ENCODE measurements at regions not wholly inside any gene's neighbourhood (a gene's known extent, or its start where the extent isn't known, plus 50 kb on each side); places are given as distances from the start of the nearest gene placed in this dataset.

DNA sequence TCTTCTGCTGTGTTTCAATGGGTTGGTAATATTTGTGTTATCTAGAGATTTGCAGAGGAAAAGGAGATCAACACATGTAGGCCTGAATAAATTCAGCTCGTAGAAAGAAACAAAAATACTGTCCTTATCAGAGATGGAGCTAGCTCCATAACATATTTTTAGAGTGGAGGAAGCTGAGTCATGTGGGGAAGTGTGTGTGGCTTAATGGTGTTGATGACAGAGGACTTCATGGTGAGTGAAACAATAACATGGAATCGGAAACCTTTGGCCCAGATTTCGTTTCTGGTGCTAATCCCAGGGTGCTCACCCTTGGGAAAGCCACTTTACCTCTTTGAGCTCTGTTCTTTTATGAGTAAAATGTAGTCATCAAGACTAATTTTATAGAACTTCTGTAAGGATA lies 825.0 kb downstream of the TLR4 start:
- DNase-seq = no peak

DNA sequence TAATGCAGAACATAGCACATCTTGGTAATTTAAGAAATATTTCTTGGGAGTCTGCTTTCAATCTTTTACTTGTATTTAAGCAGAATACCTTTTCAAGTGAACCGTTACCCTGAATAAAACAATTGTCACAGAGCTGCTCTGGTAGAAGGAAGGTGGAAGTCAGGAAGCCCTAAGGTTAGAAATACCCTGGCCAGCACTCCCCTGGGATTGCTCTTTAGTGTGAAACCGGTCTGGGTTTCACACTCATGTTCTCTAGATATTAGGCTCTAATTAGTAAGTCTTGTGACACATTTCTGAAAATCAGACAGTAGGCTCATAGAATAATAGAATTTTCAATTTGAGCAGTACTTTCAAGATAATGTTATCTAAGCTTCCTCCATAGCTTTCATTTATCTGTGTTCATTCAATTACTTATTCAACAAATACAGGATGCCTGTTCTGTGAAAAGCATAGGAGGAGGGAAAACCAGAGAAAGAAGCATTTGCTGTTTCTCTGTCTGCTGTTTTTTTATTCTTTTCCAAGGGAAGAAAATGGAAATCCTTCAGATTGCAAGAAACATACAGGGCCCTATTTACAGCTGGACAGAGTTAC lies 825.5 kb downstream of the TLR4 start:
- no peak for DNase-seq

DNA sequence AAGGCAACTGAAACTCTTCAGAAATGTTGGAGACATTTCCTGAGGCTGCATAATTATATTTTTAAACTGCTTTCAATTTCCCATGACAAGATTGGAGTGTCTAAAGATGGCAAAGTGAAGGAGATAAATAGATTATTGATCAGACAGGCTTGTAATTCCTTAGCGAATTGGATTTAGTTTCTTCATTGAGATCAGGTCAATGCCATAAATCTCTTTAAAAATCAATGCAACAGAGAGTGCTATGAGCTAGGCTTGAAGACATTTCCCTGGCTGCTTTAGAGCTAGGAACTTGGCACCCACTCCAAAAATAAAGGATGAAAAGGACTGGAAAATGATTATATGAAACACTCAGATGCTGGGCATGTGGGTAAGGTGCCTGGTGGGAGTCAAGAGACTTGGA lies 828.4 kb downstream of the TLR4 start:
- no peak for DNase-seq

DNA sequence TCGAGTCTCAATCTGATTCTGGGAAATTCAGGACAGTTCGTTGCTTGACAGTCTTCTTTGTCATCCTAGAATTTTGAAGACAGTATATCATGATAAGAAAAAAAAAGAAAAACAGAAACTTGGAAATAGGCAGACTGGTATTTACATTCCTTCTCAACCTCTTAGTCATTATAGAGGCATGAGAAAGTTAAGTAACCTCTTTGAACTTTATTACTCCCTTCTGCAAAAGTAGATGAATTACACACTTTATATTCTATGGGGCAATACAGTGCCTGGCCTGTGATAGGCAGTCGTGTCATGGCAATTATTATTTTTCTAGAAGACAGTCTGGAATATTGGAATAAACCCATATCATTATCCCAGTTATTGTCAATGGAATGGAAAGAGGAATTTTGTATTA lies 828.9 kb downstream of the TLR4 start:
- no peak for DNase-seq

DNA sequence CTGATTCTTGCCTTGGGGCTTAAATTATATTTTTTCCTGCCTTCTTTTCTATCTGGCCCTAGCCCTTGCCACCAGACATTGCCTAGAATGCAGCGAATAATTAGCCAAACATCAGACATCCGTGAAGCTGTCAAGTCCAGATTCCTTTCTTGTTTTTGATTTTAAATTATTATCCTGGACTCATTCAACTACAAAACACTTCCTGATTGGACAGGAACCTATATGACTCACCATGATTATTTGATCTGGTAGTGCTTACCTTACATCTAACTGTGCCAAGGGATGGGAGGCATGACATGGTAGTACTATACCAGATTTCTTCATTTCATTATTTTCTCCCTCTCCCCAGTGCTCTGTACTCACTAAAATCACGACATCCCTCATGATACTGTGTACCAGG lies 829.6 kb downstream of the TLR4 start:
- DNase-seq = no peak

DNA sequence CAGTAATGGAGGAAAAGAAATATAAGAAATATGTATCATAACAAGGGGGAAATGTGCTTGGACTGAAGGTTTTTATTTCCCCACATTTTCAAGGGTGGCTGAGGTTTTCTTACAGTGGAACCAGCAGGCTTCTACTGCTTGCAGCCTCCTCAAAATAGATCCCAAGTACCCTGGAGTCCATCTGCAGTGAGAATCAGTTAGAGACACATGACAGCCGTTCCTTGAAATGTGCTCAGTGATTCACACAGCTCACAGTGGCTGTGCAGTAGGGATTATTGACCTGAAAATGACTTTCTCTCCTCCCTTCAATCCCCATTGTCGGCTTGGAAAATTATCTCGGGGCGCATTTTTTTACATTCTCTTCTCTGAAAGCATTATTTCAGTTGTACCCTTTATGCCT lies 832.0 kb downstream of the TLR4 start:
- no peak for DNase-seq

DNA sequence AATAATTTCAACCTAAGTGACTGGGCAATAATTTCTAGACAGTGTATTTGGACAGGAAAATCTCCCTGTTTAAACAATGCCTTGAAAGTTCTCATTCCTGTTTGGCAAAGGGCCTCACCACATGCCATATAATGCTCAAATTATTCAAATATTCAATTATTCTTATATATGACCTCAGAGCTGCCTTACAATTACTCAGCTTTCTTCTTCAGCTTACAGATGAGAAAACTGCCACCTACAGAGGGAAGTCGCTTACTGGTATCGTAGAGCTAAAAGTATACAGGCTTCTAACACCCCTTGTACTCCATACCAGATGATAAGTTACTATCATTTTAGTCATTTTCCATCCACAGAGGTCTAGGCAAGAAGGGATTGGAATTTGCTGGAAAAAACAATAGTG lies 830.3 kb downstream of the BRINP1 start:
- no peak for DNase-seq

DNA sequence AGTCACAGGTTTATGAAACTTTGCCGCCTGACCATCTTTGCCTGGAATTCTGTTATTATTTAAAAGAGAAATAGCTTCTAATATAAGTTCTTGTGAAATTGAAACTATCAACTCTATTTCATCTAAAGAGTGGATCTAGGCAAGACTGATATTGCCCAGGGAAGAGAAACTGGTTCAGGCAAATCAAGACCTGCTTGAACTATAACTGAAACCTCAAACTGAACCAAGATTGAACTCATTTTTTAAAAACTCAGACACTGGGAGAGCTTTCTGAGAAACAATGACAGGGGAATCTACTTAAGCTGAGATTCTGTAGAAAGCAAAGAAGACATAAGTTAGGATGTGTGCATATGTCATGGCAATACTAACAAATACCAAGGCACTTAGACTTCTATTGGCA lies 815.8 kb downstream of the BRINP1 start:
- DNase-seq = no peak

DNA sequence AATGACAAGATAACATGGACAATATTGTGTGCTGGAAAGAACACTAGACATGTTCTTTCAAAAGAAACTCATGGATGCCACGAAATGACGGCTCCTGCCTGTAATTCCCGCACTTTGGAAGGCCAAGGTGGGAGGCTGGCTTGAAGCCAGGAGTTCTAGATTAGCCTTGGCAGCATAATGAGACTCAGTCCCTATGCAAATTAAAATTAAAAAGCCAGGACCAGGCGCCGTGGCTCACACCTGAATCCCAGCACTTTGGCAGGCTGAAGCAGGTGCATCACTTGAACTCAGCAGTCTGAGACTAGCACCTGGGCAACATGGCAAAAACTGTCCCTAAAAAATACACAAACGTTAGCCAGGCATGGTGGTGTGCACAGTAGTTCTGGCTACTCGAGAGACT lies 814.2 kb downstream of the BRINP1 start:
- no peak for DNase-seq

DNA sequence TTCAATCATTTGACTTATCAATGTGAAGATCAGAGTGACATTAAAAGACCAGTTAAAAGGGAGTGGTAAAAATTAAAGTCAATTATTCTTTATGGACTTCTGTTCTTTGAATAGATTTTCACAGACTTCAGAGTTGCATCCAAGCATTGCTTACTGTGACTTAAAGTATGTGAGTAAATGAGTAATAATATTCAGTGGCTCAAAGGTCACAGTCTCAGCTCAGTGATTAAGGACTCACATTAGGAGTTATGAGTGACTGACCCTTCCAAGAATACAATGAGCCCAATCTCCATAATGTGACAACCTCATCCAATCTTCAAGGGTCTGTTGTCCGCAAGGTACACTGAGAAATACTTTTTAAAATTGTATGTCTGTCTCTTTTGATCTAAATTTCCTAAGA lies 811.2 kb downstream of the BRINP1 start:
- DNase-seq = no peak

DNA sequence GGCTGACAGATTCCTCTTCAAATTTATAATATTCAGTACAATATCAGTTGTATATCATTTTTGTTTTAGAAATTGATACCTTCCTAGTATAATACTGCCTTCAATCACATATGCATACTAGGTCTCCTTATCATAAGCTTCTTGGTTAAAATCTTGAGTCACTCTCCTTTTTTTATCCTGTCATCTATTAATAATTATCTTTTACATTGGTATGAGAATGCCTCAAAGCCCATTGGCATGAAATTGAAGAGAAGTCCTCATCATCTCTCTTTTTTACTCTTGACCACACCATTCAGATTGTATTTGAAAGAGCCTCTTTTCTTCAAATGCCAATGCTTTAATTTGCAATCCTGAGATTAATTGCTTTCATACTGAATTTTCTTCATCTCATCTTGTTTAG lies 810.3 kb downstream of the BRINP1 start:
- no peak for DNase-seq

DNA sequence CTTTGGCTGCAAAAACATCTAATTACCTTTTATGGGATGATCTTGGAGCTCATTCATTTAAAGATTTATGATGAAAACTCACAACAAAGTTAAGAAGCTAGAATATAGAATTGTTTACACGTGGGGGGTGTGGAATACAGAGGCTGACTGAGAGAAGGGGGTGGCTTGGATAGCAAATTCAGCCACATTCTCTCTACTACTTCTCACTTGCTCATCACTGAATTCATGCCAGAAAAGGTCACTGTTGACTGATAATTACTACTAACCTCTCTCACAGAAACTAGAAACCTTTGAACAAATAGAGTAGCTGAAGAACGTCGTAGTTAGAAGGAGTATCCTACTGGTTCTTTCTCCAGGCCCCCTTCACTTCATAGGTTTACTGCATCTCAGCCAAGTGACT lies 808.2 kb downstream of the BRINP1 start:
- no peak for DNase-seq

DNA sequence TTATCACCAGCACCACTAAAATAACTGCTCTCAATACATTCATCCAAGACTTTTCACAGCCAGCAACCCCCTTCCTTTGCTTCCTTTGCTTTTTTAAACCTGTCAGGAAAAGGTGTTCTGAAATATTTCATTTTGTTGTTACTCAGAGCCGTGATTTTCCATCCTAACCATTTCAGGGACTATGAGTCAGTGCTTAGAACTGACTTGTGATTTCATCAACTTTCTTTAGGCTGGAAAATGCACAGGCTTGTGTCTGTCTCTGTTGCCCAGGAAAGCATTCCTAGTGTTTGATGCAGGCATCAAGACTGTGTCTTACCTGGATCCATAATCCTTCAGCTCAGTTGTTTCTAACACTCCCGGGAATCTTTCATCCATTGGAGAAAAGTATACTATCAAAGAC lies 805.6 kb downstream of the BRINP1 start:
- DNase-seq = no peak

DNA sequence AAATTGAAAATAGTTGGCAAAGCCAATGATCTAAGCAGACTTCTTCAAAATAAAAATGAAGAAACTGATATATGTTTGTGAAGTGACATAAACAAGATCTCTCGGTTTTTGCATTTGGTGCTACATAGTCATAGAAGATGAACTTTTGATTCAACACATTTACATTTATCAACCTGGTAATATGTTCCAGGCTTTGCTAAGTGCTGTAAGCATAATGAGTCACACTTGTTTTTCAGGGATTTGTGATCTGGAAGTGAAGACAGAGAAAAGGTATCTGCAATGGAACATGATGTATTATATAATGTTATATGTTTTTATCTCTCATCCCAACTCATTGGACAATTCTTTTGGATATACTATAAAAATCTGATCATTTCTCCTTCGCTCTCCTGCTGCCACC lies 801.4 kb downstream of the BRINP1 start:
- DNase-seq = no peak

DNA sequence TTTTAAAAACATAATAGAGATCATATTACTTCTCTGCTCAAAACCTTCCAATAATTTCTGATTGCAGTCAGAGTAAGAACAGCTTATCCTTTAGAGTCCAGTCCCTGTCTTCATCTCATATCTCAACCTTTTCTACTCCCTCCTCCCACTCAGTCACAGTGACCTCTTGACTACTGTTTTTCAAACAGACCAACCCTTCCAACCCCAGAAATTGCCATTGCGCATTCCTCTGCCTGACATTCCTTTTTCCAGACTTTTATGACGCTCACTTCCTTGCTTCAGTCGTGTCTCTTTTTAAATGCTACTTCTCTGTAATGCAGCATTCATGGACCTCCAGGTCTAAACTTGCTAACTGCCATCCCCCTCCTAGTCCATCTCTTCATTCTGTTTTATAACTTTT lies 800.5 kb downstream of the BRINP1 start:
- DNase-seq = no peak

DNA sequence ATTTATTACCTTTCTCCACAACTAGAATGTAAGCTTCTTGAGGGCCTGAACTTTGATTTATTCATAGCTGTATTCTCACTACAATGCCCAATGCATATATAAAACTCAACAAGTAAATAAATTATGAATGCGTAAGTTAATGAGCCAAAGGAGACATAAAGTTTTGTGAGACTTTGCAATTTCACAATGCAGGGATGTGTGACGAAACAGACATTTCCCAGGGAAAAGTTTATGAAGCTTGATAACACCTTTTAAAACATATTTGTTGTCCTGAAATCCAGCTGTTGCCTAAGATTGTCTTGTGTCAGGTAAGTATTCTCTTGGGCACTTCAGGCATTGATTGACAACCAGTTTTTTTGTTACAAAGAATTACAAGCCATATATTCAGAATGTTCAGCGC lies 800.1 kb downstream of the BRINP1 start:
- no peak for DNase-seq

DNA sequence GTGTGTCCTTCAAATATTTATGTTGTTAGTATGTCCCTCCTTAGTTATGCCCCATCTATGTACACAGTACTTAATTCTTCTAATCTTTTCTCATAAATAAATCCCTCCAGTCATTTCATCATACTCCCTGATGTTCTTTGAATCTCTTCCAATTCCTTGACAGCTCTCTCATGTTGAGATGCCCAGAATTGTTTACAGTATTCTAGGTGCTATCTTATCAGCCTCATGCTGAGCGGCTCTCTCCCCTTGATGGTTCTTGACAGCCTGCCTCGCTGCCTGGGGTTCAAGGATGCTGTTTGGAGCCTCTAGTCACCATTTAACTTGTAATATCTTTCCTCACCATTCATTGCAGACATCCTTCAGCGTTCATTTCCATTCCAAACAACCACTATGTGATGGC lies 799.2 kb downstream of the BRINP1 start:
- DNase-seq = no peak

DNA sequence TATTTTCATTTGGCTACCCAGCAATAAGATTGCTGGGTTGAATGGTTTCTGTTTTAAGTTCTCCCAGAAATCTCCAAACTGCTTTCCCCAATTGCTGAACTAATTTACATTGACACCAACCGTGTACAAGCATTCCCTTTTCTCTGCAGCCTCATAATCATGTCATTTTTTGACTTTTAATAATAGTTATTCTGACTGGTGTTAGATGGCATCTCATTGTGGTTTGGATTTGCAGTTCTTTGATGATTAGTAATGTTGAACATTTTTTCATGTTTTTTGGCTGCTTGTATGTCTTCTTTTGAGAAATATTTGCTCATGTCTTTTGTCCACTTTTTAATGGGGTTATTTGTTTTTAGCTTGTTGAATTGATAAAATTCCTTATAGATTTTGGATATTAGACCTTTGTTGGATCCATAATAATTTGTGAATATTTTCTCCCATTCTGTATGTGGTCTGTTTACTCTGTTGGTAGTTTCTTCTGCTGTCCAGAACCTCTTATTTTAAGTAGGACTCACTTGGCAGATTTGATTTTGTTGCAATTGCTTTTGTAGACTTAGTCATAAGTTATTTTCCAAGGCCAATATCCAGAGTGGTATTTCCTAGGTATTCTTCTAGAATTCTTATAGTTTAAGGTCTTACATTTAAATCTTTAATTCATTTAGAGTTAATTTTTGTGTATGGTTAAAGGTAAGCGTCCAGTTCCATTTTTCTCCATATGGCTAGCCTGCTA lies 793.7 kb downstream of the BRINP1 start:
- DNase-seq = no peak

DNA sequence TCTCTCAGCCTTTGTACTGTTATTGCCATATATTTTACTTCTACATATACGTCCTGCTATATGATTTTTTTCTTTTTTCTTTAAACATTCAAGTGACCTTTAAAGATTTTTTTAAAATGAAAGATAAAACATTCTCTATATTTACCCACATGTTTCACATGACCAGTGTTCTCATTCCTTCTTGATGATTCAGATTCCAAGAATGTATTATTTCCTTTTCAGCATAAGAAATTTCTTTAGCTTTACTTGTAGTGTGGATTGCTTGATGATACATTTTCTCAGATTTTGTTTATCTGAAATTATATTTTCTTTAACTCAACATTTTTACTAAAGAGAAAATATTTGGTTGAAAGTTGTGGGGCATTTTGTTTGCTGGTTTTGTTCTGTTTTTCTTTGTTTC lies 792.1 kb downstream of the BRINP1 start:
- no peak for DNase-seq

DNA sequence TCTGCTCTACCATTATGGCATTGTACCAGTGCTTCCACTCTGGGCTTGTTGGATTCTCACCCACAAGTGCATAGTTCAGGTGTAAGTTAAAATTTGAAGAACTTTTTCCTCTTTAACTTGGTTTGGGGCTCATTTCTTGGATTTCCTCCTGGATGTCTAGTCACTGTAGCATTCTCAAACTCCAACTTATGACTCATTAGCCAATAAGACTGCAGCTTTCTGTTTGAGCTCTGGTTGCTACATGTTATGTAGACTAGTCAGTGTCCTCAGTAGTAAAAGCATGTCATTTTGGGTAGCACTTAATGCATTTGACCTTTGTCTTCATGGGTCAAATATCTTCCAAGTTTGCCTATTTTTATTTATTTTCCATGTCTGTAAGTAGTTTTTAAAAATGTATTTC lies 790.8 kb downstream of the BRINP1 start:
- no peak for DNase-seq

DNA sequence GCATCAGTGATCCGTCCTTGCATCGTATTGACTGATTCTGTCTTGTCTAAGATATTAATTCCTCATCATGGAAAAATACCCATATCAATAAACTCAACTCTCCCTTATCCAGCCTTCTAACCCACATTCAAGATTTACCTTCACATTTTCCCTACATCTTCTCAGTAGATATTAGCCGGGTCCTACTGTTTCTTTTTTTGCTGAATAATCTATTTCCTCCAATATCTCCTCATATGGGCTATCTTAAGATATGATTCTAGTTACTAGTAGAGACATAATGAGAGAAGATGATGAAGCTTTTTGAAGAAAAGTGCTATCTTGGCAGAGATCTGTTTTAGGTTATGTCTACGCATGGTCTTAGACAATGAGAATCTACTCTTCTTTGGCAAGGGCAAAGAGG lies 785.8 kb downstream of the BRINP1 start:
- DNase-seq = no peak

DNA sequence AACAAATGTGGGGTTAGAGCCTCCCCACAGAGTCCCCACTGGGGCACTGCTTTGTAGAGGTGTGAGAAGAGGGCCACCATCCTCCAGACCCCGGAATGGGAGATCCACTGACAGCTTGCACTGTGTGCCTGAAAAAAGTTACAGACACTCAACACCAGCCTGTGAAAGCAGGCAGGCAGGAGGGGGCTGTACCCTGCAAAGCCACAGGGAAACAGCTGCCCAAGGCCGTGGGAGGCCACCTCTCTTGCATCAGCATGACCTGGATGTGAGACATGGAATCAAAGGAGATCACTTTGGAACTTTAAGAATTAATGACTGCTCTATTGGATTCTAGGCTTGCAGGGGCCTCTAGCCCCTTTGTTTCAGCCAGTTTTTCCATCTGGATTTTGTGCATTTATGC lies 782.3 kb downstream of the BRINP1 start:
- no peak for DNase-seq

DNA sequence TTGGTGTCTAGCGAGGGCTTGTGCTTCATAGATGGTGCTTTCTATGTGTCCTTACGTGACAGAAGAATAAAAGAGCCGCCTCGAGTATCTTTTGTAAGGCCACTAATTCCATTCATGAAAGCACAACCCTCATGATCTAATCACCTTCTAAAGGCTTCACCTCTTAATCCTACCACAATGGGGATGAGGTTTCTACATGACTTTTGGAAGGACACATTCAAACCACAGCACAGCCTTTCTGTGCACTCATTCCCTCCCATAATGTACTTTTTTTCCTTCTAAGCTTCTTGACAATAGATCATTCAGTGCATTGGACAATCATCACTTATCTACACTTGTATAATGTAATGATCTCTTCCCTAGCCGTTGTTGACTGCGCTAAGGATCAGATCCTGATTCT lies 774.8 kb downstream of the BRINP1 start:
- no peak for DNase-seq

DNA sequence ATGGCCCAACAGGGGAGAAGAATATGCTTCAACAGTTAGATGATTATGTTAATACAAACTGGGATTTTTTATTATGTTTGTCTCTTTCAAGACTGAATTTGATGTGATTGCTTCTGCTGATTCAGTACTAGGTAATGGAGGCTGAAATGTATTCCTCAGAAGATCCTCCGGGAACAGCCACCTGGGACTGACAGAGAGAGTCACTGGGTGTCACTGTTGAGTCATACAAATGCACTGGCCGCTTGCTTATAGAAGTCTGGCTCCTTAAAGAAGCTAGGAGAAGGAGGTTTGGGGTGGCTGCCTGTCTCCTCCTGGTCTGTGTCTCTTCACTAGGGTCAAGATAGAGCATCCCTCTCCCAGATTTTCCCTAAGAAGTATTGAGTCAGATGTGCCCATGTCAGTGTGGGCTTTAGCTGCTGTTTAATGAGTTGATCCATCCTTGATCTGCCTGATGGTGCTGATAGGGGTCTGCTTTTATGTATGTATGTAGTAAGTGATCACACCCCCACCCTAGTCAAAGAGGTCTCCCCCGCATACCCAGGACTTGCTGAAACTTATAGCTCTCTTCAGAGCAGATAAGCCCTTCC lies 773.4 kb downstream of the BRINP1 start:
- no peak for DNase-seq

All from T-helper 2 cell (primary cell).